HG03095 (cell line): ENCODE measurements at regions not wholly inside any gene's neighbourhood (a gene's known extent, or its start where the extent isn't known, plus 50 kb on each side); places are given as distances from the start of the nearest gene placed in this dataset.
"Not testable (repeated sequence)": the region's sequence is repeated elsewhere in the genome, so short reads cannot be mapped to it uniquely, and the experiment has no call there.

Experiments
- ATAC-seq: cut with Tn5 transposase; IDR thresholded peaks from one replicate; pipeline ENCODE4 v1.9.1; 2021; ENCODE audit warnings: moderate library complexity; ENCODE audit not compliant: unreplicated experiment

DNA sequence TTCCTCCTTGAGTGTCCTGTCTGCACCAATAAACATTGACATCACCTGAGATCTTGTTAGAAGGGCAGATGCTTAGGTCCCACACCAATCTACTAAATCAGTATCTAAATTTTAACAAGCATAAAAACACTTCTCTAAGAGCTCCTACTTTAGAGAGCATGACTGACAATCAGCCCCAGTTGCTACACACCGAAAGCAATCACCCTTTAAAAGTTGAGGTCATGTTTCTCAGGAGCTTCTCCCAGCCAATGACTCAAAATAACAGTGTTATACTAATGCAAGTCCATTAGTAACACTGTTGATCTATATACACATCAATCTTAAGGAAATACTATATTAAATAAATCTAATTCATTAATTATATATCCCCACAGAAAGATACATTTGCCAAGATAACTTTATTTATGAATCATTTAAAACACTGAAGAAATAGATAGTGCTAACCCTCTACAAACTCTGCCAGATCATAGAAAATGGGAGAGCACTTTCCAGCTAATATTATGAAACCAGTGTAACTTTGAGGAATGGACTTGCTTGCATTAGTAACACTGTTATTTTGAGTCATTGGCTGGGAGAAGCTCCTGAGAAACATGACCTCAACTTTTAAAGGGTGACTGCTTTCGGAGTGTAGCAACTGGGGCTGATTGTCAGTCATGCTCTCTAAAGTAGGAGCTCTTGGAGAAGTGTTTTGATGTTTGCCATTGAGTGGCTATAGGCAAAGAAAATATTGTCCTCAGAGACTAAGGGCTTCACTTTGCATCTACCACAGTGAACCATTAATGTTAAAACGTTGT is 109.8 kb upstream of the HDX start:
- ATAC-seq, result no peak

DNA sequence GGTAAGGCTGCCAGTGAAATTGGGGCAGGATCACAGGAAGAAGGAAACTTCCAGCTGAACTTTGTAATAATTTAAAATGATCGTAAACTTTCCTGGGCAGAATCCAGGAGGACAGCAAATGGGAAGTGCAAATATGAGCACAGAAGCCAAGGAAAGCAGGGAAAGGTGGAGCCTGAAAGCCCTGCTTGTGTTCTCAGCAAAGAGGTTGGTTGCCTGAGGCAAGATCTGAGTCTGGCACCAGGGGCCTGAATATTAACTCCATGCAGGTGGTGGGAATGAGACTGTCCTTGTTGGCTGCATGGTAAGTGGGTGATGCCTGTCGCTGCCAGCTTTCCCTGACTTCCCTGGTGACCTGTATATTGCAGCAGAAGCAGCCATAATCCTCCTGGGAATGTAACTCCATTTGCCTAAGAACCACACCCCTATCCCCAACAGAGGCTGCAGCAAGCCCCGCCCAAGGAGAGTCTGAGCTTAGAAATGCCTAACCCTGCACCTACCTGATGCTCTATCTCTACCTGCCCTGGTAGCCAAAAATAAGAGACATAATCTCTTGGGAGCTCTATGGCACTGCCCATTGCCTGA is 132.0 kb upstream of the HDX start:
- no peak for ATAC-seq

DNA sequence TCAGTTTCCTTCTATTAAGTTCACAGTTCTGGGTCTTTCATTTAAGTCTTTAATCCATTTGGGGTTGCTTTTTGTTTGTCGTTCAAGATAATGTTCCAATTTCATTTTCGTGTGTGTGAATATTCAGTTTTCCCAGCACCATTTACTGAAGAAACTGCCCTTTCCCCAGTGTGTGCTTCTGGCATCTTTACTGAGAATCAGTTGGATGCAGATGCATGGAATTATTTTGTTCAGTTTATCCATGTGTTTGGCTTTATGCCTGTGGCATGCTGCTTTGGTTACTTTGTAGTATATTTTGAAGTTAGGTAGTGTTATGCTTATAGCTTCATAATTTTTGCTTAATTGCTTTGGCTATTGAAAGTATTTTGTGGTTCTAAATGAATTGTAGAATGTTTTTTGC is 163.8 kb upstream of the HDX start:
- ATAC-seq, result no peak

DNA sequence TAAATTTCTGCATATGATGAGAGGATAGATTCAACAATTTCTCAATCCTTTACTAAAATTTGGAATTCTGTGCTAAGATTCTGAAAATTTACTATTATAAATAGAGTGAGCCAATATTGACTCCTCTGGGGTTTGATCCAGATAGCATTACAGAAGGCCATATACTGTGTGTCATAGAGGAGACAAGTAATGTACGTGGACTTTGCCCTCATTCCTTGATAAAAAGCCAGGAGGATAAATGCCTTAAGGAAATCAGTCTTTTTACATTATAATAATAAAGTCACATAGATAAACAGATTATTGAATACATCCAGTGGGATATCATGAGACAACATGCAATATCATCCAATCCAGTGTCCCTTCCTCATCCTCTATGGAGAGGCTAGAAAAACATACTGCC is 188.0 kb upstream of the HDX start:
- no peak for ATAC-seq

DNA sequence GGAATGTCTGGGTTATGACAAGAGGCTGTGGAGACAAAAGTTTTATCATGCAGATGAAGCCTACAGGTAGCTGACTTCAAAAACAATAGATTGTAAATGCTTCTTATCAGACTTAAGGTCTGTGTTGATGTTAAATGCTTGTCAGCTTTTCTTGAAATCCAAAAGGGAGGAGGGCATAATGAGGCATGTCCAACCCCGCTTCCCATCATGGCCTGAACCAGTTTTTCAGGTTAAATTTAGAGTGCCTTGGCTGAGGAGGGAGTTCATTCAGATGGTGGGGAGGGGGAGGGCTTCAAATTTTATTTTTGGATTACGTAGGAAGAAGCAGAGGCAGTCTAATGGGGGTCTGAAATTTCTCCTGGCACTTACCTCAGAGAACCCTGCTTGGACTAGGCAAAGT is 207.7 kb upstream of the HDX start:
- ATAC-seq, result no peak

DNA sequence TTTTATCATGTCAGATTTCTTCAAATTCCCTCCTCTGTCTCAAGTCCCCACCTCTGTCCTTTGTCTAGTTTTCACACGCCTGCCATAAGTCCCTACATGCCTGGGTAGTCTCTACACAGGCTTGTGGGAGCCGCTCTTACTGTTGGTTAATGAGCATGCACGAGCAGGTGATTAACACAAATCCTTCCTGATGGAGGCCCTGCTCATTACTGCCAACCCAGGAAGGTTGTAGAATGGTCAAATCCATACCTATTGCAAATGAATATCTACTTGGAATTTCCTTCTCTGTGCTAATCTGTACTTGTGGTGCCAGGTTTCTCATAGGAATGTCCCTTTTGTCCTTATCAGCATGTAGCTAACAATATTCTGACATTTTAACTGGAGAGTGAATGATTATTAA is 208.4 kb upstream of the HDX start:
- ATAC-seq, result no peak

DNA sequence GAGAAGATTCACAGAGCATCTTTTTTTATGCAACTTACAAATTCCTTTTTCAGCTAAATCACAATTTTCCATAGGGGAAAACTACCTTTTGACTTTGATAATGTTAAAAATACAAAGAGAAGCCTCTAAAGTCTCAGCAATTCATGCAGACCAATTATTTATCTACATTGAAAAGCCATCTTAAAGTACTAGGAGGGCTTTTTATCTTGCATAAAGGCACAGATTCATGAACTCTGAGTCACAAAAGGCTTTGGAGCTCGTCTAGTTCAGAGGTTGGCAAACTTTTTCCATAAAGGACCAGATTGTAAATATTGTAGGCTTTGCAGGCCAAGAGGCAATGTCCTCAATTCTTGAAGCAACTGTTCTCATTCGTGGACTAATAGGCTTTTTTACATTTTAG is 210.4 kb upstream of the HDX start:
- no peak for ATAC-seq

DNA sequence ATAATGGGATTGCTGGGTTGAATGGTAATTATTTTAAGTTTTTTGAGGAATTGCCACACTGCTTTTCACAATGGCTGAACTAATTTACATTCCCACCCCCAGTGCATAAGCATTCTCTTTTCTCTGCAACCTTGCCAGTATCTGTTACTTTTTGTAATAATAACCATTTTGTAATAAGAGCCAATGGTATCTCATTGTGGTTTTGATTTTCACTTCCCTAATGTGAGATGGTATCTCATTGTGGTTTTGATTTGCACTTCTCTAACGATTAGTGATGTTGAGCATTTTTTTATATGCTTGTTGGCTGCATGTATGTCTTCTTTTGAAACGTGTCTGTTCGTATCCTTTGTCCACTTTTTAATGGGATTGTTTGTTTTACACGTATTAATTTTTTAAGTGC is 213.1 kb upstream of the HDX start:
- ATAC-seq, result no peak

DNA sequence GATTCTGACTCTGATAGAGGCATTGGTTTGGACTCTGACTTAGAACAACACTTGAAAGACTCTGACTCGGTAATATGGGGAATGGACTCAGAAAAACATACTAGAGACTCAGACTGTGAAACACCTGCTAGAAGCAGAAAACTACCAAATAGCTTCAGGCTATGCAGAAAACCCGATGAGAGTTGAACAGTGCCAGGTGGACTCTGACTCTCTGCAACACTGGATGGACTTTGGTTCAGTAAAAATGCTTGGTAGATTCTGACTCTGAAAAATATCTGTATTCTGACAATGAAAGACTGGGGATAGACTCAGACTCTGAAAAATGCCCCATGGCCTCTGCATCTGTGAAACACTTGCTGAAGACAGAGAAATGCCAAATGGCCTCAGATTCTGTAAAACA is 215.1 kb upstream of the HDX start:
- ATAC-seq, result no peak

DNA sequence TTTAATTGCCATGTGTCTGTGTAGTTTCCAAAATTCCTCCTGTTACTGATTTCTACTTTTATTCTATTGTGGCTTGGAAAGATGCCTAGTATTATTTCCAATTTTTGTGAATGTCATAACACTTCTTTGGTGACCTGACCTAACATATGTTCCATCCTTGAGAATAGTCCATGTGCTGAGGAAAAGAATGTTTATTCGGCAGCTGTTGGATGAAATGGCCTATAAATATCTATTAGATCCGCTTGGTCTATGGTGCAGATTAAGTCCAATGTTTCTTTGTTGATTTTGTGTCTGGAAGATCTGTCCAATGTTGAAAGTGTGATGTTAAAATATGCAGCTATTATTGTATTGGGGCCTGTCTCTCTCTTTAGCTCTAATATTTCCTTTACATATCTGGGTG is 219.2 kb upstream of the HDX start:
- ATAC-seq, result no peak

DNA sequence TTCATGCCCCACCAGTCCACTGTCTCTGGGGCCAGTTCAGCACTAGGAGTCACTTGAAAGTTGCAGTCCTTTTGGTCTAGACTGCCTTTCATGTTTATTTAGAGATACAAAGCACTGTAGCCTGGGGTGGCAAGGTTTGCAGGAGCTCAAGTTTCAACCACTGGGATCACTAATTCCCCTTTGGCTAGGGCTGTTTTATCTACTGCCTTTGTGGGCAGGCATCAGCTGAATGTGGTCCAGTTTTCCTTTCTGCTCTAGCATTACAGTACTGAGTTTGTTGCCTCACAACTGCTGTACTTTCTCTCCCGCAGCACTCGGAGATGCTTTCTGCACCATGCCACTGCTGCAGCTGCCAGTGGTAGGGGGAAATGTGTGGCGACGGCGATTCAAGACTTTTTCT is 222.3 kb upstream of the HDX start:
- no peak for ATAC-seq

DNA sequence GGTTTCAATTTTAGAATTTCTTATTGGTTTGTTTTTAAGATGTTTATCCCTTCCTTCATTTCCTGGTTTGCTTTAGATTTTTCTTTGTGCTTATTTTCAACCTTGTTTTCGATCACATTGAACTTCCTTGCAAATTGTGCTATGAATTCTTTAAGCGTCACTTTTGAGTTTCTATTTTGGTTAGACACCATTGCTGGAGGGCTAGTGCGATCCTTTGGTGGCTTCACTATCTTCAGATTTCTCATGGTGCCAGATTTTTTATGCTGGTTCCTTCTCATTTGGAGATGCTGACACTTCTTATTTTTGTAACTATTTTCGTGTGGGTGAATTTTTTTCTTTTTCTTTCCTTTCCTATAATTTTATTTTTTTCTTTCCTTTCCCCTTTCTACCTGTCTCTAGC is 227.2 kb upstream of the HDX start:
- ATAC-seq, result no peak

DNA sequence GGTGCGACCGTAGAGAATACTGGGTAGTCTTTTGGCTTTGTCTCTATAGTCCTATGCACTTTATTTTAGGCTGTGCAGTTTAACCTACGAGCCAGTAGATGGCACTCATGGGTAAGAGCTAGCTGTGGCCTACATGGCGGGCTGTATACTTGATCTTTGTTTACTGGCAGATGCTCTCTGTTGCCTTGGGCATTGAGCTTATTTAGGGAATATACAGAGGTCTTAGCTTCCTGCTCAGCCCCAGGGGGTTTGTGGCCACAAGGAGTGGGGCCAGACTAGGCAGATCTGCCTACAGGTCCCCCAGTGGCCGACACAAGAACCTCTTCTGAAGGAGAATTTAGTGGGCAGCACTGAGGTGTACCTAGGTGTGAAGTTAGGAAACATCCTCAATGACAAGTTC is 227.6 kb upstream of the HDX start:
- peak; percentile 100 for ATAC-seq

DNA sequence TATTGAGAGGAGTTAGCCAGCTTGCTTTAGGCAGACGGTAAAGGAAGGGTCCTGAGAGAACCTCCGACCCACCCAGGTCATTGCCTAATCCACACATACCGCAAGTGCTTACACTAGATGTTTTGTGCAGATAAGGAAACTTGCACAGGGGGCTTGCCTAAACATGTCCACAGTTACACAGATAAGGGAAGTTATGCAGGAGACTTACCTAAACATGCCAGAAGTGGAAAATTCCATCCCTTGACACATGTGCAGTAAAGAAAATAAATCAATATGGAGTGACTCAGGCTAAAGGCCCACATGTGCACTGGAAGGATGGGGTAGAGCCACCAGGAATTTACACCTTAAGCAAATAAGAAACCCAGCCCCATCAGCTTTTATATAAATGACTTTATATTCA is 232.8 kb upstream of the HDX start:
- ATAC-seq, result no peak

DNA sequence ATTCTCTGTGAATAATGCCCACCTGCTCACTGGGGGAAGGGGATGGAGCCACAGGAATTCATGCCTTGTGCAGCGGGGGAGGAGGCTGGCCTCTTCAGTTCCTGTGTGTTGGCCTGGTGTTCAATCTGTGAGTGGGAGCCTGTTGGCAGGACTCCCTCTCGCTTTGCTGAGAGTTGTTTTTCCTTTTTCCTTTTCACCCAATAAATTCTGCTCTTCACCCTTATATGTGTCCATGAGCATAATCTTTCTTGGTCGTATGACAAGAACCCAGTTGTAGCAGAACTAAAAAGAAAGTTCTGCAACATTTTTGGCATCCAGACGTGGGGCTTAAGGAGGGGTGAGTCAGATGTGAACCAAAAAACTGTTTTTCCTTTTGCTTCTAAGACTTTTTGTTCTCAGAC is 235.2 kb upstream of the HDX start:
- no peak for ATAC-seq

DNA sequence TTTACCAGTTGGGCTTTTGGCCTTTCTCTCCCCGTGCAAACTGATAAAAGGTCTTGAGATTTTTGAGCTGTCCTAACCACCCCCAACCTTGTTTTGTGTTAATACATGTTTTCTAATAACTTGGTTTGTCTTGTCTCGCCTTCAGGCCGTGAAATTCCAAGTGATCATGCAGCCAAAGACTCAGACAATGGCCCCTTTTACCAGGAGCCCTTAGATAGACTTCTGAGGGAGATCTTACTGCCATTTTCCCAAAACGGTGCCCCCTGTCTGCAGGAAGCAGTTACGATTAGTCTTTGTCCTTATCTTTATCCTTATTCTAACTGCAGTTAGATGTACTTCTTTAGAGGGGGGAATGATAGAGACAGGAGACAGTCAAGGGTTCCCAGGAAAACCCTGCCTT is 245.3 kb upstream of the HDX start:
- no peak for ATAC-seq

DNA sequence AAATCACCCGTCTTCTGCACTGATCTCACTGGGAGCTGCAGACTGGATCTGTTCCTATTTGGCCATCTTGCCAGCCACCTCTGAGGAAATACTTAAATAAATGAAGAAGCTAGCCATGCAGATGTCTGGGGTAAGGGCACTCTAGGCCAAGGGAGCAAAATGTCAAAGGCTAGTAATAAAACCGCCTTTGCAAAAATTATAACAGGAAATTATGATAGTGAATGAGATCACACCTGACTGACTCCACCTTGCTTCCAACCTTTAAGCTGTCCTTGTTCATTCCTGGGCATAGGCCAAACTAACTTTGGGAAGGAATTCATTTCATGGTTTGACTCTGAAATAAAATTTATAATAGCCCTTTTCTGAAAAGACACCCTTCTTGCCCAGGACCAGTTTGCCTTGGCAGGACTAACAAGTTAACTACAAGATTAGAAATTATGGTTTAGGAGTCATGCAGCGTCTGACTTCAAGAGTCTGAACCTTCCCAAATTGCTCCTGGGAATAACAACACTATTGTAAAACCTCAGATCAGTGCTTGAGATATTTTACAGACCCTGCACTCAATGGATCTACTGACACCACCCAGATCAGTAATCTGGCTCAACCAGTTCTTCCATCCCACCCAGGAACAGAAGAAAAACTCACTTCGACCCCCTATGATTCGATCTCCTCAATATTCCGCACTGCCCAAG is 246.9 kb upstream of the HDX start:
- ATAC-seq, result no peak

DNA sequence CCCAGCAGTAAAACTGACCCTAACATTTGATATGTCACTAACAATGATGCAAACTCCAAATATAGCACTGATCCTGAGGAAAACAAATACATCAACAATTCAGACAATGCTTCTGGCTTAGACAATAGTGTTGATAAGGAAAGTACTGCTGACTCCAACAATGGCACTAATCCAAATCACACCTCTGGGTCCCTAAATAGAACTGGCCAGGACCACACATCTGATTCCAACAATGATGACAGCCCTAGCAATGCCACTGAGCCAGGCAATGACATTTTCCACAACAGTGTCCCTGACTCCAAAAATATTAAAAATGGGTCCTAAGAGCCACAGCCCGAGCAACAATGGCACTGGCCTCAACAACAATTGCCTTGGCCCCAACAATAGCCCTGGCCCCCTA is 243.1 kb upstream of the APOOL start:
- no peak for ATAC-seq

DNA sequence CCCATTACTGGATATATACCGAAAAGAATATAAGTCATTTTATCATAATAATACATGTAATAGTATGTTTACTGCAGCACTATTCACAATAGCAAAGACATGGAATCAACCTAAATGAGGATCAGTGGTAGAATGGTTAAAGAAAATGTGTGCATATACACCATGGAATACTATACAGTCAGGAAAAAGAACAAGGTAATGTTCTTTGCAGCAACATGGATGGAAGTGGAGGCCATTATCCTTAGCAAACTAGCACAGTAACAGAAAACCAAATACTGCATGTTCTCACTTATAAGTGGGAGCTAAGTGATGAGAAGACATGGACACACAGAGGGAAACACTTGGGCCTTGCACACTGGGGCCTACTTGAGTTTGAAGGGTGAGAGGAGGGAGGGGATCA is 207.4 kb upstream of the APOOL start:
- no peak for ATAC-seq

DNA sequence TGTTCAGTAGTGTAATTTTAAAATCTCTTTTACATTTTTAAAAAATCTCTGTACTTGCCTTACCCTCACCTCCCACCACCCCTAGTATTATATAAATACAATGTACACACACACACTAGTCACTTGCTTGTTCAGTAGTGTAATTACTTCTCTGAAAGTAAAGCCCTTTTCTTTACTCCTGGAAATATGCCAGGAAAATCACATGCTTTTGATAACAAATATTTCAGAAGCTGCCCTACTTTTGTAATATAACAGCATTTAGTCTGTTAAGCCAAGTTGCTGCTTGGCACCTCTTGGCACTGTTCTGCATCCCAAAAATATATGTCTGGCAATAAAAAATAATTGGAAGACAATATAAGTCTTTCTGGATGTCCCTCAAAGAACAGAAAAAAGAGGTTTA is 172.8 kb upstream of the APOOL start:
- no peak for ATAC-seq

DNA sequence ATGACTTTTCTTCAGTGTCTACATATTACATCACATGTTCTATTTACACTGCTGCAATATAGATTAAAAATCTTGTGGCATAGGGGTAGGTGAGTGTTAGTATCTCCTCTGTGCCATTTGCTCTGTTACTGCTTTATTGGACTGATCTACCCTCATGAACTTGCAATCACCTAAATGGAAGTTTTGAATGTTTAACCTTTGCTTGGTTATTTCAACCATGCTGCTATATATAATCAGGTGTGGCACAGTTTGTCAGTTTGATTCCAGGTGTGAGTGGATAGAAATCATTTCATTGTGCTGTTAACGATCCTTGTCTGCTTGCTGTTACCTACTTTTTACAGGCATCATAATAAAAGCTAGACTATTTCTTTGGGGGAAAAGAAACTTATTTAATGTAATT is 157.1 kb upstream of the APOOL start:
- not testable (repeated sequence) for ATAC-seq

DNA sequence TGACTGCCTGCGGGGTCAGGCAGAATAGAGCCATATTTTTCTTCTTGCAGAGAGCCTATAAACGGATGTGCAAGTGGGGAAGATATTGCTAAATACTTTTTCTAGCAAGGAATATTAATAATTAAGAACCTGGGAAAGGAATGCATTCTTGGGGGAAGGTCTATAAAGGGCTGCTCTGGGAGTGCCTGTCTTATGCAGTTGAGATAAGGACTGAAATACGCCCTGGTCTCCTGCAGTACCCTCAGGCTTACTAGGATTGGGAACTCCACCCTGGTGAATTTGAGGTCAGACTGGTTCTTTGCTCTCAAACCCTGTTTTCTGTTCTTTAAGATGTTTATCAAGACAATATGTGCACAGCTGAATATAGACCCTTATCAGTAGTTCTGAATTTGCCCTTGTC is 152.5 kb upstream of the APOOL start:
- ATAC-seq, result not testable (repeated sequence)
